IMR-90 (cell line): ENCODE measurements at regions not wholly inside any gene's neighbourhood (a gene's known extent, or its start where the extent isn't known, plus 50 kb on each side); places are given as distances from the start of the nearest gene placed in this dataset.

Source experiments
- ATAC-seq: fragments of 200-7000 bp; cut with Tn5 transposase; 2 replicates; pipeline ENCODE4 v1.9.1; 2020; ENCODE audit warnings: low read depth, mild to moderate bottlenecking, moderate library complexity
- BruUV-seq: library from RNA; stranded (reverse); fragments of 400-500 nt; replicated peaks from 2 replicates; lab custom pipeline; 2021; lab: Mats Ljungman, UMichigan
- CTCF ChIA-PET: fragments of 300-600 bp; formaldehyde crosslinking; extraction: SDS; loops from one replicate; lab custom pipeline; 2021; ENCODE audit warnings: antibody characterized with exemption; lab: Yijun Ruan, JAX
- POLR2A ChIA-PET: fragments of 300-600 bp; sonication (Branson Sonifier 250); formaldehyde crosslinking; loops from one replicate; lab custom pipeline; 2022; ENCODE audit warnings: antibody characterized with exemption; ENCODE audit not compliant: unreplicated experiment; lab: Charles Lee
- DNase-seq: peaks from one replicate; pipeline ENCODE4 v3.0.0; 2013
- H2AFZ ChIP-seq: replicated peaks from 2 replicates; pipeline ENCODE3; 2013; ENCODE audit warnings: low read length, mild to moderate bottlenecking; ENCODE audit not compliant: poor library complexity
- H2AK5ac ChIP-seq: 2 replicates; pipeline ENCODE4 v1.6.1; 2013; ENCODE audit warnings: low read depth, low read length, inconsistent platforms
- H2AK9ac ChIP-seq: replicated peaks from 2 replicates; pipeline ENCODE3; 2013; ENCODE audit warnings: mild to moderate bottlenecking, low read depth, low read length, moderate library complexity; ENCODE audit not compliant: poor library complexity
- H2BK120ac ChIP-seq: 2 replicates; pipeline ENCODE4 v1.6.1; 2013; ENCODE audit warnings: low read depth, low read length, inconsistent platforms
- H2BK15ac ChIP-seq: 3 replicates; pipeline ENCODE4 v1.6.1; 2013; ENCODE audit warnings: low read depth, low read length, inconsistent platforms
- H2BK20ac ChIP-seq: 2 replicates; pipeline ENCODE4 v1.6.1; 2013; ENCODE audit warnings: low read depth, mild to moderate bottlenecking, inconsistent platforms, low read length, moderate library complexity
- H2BK5ac ChIP-seq: 2 replicates; pipeline ENCODE4 v1.6.1; 2013; ENCODE audit warnings: mild to moderate bottlenecking, low read depth, low read length, inconsistent platforms; ENCODE audit not compliant: poor library complexity, severe bottlenecking
- H3K14ac ChIP-seq: replicated peaks from 2 replicates; pipeline ENCODE4 v1.6.1; 2013; ENCODE audit warnings: low read depth, low read length, inconsistent platforms
- H3K18ac ChIP-seq: 2 replicates; pipeline ENCODE4 v1.6.1; 2013; ENCODE audit warnings: low read depth, low read length, control low read depth
- H3K23ac ChIP-seq: 2 replicates; pipeline ENCODE4 v1.6.1; 2013; ENCODE audit warnings: low read depth, low read length, inconsistent platforms
- H3K27ac ChIP-seq: 2 replicates; pipeline ENCODE4 v1.5.1; 2013; ENCODE audit warnings: mild to moderate bottlenecking, control low read depth, low read length; ENCODE audit not compliant: insufficient read depth
- H3K27me3 ChIP-seq: 2 replicates; pipeline ENCODE4 v1.6.1; 2013; ENCODE audit warnings: low read length; ENCODE audit not compliant: control insufficient read depth, insufficient read depth
- H3K36me3 ChIP-seq: 2 replicates; pipeline ENCODE4 v1.6.1; 2013; ENCODE audit warnings: low read length, mixed read lengths; ENCODE audit not compliant: control insufficient read depth, insufficient read depth
- H3K4ac ChIP-seq: 2 replicates; pipeline ENCODE4 v1.6.1; 2013; ENCODE audit warnings: low read depth, low read length, inconsistent platforms
- H3K4me1 ChIP-seq: 2 replicates; pipeline ENCODE4 v1.6.1; 2013; ENCODE audit warnings: low read length, mixed read lengths; ENCODE audit not compliant: control insufficient read depth, insufficient read depth
- H3K4me2 ChIP-seq: 2 replicates; pipeline ENCODE4 v1.6.1; 2013; ENCODE audit warnings: low read depth, mild to moderate bottlenecking, control low read depth, low read length, moderate library complexity
- H3K4me3 ChIP-seq: 2 replicates; pipeline ENCODE4 v1.5.1; 2013; ENCODE audit warnings: low read depth, mild to moderate bottlenecking, control low read depth, low read length, moderate library complexity; ENCODE audit not compliant: insufficient read depth
- H3K56ac ChIP-seq: 2 replicates; pipeline ENCODE4 v1.6.1; 2013; ENCODE audit warnings: low read length, inconsistent platforms; ENCODE audit not compliant: insufficient read depth; ENCODE audit errors: extremely low read depth
- H3K79me1 ChIP-seq, 2 experiments: 2 replicates each; pipeline ENCODE4 v1.6.1; 2013; ENCODE audit warnings: low read length in 2 of 2, inconsistent platforms in 1 of 2, low read depth in 1 of 2
- H3K9ac ChIP-seq: 2 replicates; pipeline ENCODE4 v1.6.1; 2013; ENCODE audit warnings: low read depth, low read length, control low read depth
- H3K9me1 ChIP-seq: 2 replicates; pipeline ENCODE4 v1.6.1; 2013; ENCODE audit warnings: low read length, inconsistent platforms; ENCODE audit not compliant: insufficient read depth
- H3K9me3 ChIP-seq: 2 replicates; pipeline ENCODE4 v1.6.1; 2013; ENCODE audit warnings: low read length; ENCODE audit not compliant: control insufficient read depth, insufficient read depth
- H4K20me1 ChIP-seq: 2 replicates; pipeline ENCODE4 v1.6.1; 2013; ENCODE audit warnings: low read length, inconsistent platforms; ENCODE audit not compliant: insufficient read depth
- H4K5ac ChIP-seq: 2 replicates; pipeline ENCODE4 v1.6.1; 2013; ENCODE audit warnings: mild to moderate bottlenecking, low read depth, low read length, control low read depth
- H4K8ac ChIP-seq, 2 experiments: 2 replicates each; pipeline ENCODE4 v1.6.1; 2013; ENCODE audit warnings: low read depth in 2 of 2, low read length in 2 of 2, control low read depth in 1 of 2, inconsistent platforms in 1 of 2
- H4K91ac ChIP-seq: 2 replicates; pipeline ENCODE4 v1.6.1; 2013; ENCODE audit warnings: low read depth, low read length, inconsistent platforms; ENCODE audit not compliant: insufficient read depth
- BHLHE40 ChIP-seq: fragments of 150-350 bp; IDR thresholded peaks from 2 replicates; pipeline ENCODE4 v1.6.1; 2016; ENCODE audit warnings: mild to moderate bottlenecking, low read depth, low read length
- CEBPB ChIP-seq: IDR thresholded peaks from 2 replicates; pipeline ENCODE4 v1.6.1; 2012; ENCODE audit warnings: low read depth, low read length, improper control_type of control experiment
- CHD1 ChIP-seq: IDR thresholded peaks from 2 replicates; pipeline ENCODE4 v1.6.1; 2012; ENCODE audit warnings: low read depth, low read length, improper control_type of control experiment
- ELK1 ChIP-seq: fragments of 150-350 bp; IDR thresholded peaks from 2 replicates; pipeline ENCODE4 v1.6.1; 2016; ENCODE audit warnings: low read depth, mild to moderate bottlenecking, low read length, moderate library complexity, borderline replicate concordance
- FOS ChIP-seq: fragments of 150-350 bp; IDR thresholded peaks from 2 replicates; pipeline ENCODE4 v1.6.1; 2016; ENCODE audit warnings: low read depth, low read length
- MAFK ChIP-seq: IDR thresholded peaks from 2 replicates; pipeline ENCODE4 v1.6.1; 2012; ENCODE audit warnings: low read depth, low read length, improper control_type of control experiment
- MAZ ChIP-seq: IDR thresholded peaks from 2 replicates; pipeline ENCODE4 v1.6.1; 2012; ENCODE audit warnings: low read depth, mild to moderate bottlenecking, low read length, improper control_type of control experiment, moderate library complexity, borderline replicate concordance
- MXI1 ChIP-seq: IDR thresholded peaks from 2 replicates; pipeline ENCODE4 v1.6.1; 2012; ENCODE audit warnings: low read depth, mild to moderate bottlenecking, low read length, moderate library complexity, borderline replicate concordance
- NFE2L2 ChIP-seq: fragments of 150-350 bp; IDR thresholded peaks from 2 replicates; pipeline ENCODE4 v1.6.1; 2016; ENCODE audit warnings: low read depth, mild to moderate bottlenecking, low read length
- POLR2A ChIP-seq: IDR thresholded peaks from 2 replicates; pipeline ENCODE4 v1.6.1; 2012; ENCODE audit warnings: mild to moderate bottlenecking, low read depth, low read length
- RAD21 ChIP-seq: IDR thresholded peaks from 2 replicates; pipeline ENCODE4 v1.6.1; 2012; ENCODE audit warnings: low read length, improper control_type of control experiment
- RCOR1 ChIP-seq: IDR thresholded peaks from 2 replicates; pipeline ENCODE4 v1.6.1; 2012; ENCODE audit warnings: mild to moderate bottlenecking, low read length, improper control_type of control experiment; ENCODE audit not compliant: insufficient replicate concordance
- RFX5 ChIP-seq: IDR thresholded peaks from 2 replicates; pipeline ENCODE4 v1.8.0; 2012; ENCODE audit warnings: low read depth, mild to moderate bottlenecking, low read length, moderate library complexity
- SMC3 ChIP-seq: fragments of 150-350 bp; IDR thresholded peaks from 2 replicates; pipeline ENCODE4 v1.6.1; 2016; ENCODE audit warnings: low read depth, mild to moderate bottlenecking, antibody characterized with exemption, low read length, moderate library complexity
- USF2 ChIP-seq: fragments of 150-350 bp; IDR thresholded peaks from 2 replicates; pipeline ENCODE4 v1.6.1; 2017; ENCODE audit warnings: mild to moderate bottlenecking, antibody characterized with exemption, low read length, low read depth
- WGBS, 2 experiments: methylation state at CpG; one replicate each; pipeline versions ENCODE4 v1.1.5 to v1.1.7; 2013; ENCODE audit warnings: missing lambda C conversion rate in 2 of 2; ENCODE audit not compliant: insufficient read length in 1 of 2; ENCODE audit errors: extremely low coverage in 2 of 2; 5-methylcytosine and 5-hydroxymethylcytosine counted together
- dilution Hi-C: fragments of 300-500 bp; cut with HindIII; formaldehyde crosslinking; loops from one replicate; pipeline ENCODE4 v1.14.3; 2018; ENCODE audit warnings: low sequenced_read_pairs; ENCODE audit not compliant: unreplicated experiment
- in situ Hi-C: fragments of 300-500 bp; cut with MboI; formaldehyde crosslinking; loops from 3 replicates; pipeline ENCODE4 v1.14.3; 2019; ENCODE audit warnings: low sequenced_read_pairs, inconsistent platforms, mixed read lengths
- intact Hi-C: fragments of 100-400 bp; cut with micrococcal nuclease; formaldehyde crosslinking; loops from 2 replicates; pipeline ENCODE4 v1.10.0; 2022
- TF ChIP-seq, protein P1 (sequence below): conservative IDR thresholded peaks from 2 replicates; pipeline ENCODE4 v1.5.1; 2012; ENCODE audit warnings: mild to moderate bottlenecking, low read depth, low read length, improper control_type of control experiment

DNA sequence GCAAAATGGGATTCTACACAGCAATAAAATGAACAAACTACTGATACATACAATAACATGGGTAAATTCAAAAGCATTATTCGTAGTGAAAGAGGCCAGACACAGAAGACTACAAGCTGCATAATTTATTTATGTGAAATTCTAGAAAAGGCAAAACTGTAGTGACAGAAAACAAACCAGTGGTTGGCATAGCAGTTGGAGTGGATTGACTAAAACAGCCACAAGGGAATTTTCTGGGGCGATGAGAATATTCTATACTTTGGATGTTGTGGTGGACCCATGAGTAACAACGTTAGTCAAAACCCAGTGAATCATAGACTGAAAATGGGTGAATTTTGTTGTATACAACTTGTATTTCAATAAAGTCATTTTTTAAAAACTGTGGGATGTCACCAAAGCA is 63.2 kb upstream of the RPL38 start:
- Histone ChIP-seq H3K9ac (no peak overlapping the region), H4K8ac (no peak overlapping the region), H2AFZ (no peak overlapping the region), H3K14ac (no peak overlapping the region), H2AK9ac (no peak overlapping the region), H3K27me3 (no peaks in the 10 kb centered on the region), H3K4me1 (no peaks in the 10 kb centered on the region), H3K36me3 (no peaks in the 10 kb centered on the region), H3K79me1 (no peaks in the 10 kb centered on the region), H3K9me1 (no peaks in the 10 kb centered on the region), H3K4me3 (no peak overlapping the region), H2AK5ac (no peak overlapping the region), H3K4me2 (no peak overlapping the region), H3K23ac (no peak overlapping the region), H3K27ac (no peak overlapping the region), H4K91ac (no peak overlapping the region), H3K56ac (no peak overlapping the region), H3K9me3 (peaks cover 8% of the 10 kb centered on the region), H4K20me1 (no peaks in the 10 kb centered on the region), H2BK20ac (no peak overlapping the region), H3K18ac (no peak overlapping the region), H2BK15ac (no peak overlapping the region), H2BK5ac (no peak overlapping the region), H4K5ac (no peak overlapping the region), H3K4ac (no peak overlapping the region), H2BK120ac (no peak overlapping the region)
- intact Hi-C loops (no loop called here), in situ Hi-C loops (no loop called here), dilution Hi-C loops (no loop called here)
- TF ChIP-seq ELK1 (no peak), MXI1 (no peak), RAD21 (no peak), POLR2A (no peak), SMC3 (no peak), RCOR1 (no peak), BHLHE40 (no peak), RFX5 (no peak), FOS (no peak), USF2 (no peak), MAFK (no peak), CEBPB (no peak), CHD1 (no peak), NFE2L2 (no peak), MAZ (no peak)
- TF ChIP-seq, protein P1, sequence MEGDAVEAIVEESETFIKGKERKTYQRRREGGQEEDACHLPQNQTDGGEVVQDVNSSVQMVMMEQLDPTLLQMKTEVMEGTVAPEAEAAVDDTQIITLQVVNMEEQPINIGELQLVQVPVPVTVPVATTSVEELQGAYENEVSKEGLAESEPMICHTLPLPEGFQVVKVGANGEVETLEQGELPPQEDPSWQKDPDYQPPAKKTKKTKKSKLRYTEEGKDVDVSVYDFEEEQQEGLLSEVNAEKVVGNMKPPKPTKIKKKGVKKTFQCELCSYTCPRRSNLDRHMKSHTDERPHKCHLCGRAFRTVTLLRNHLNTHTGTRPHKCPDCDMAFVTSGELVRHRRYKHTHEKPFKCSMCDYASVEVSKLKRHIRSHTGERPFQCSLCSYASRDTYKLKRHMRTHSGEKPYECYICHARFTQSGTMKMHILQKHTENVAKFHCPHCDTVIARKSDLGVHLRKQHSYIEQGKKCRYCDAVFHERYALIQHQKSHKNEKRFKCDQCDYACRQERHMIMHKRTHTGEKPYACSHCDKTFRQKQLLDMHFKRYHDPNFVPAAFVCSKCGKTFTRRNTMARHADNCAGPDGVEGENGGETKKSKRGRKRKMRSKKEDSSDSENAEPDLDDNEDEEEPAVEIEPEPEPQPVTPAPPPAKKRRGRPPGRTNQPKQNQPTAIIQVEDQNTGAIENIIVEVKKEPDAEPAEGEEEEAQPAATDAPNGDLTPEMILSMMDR, result no peak
- ChIA-PET CTCF (no interaction called here), POLR2A (no interaction called here)
- no CpG with 5 or more reads among the region's 3 CpGs for WGBS, 2 experiments
- no TSS peak for BruUV-seq
- ATAC-seq, result no peak
- DNase-seq, result no peak
